ENCODE measurements at regions not wholly inside any gene's neighbourhood (a gene's known extent, or its start where the extent isn't known, plus 50 kb on each side); places are given as distances from the start of the nearest gene placed in this dataset.

DNA sequence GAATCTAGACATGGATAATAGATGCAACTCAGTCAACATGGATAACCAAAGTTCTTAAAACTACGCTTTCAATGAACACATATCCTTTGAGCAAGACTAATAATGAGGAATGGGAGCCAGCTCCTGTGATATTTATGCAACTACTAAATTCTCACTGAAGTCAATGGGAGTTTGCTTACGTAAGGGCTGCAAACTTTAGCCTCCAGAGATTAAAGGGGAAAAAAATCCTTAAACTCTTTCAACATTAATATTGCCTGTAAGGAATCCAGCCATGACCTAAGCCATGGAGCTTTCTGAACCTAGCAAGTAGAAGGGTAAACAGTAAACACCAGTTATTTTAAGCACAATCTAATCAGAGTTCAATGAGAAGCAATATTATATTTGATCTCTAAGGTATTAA, 125.2 kb upstream of the PITX2 start:
- Histone ChIP-seq H3K27ac (no peak overlapping the region), H3K4me3 (no peak overlapping the region), H3K27me3 (no peaks in the 10 kb centered on the region), H3K36me3 (no peaks in the 10 kb centered on the region), H3K9me3 (peaks cover 0 to 6% (median 0%) of the 10 kb centered on the region in 11 donors), H3K4me1 (no peaks in the 10 kb centered on the region)
- DNase-seq: no peak
- intact Hi-C loops (cut with DNase I): no loop called here
- 86% methylated on average over 2 of the region's 2 CpGs for WGBS, 2 donors
- TF ChIP-seq CTCF (IDR thresholded peaks at IDR 0.05): no peak
- no peak for ATAC-seq

DNA sequence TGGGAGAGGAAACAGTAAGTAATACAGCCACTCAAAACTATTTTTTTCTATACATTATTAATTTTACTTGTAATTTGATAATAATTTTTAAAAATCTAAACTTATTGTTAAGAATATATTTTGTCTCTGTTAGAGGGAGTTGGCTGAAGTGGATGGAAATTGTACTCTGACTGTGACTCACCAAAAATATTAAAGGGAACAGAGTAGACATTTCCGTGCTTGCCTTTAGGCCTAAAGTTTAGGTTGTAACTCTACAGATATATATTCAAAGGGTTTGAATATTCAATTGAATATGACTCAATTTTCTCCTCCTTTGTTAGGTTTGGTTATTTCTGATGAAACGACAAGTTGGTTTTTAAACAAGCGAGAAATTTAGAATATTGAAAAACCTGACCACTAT, 128.3 kb upstream of the PITX2 start:
- intact Hi-C loops (cut with DNase I): no loop called here
- DNase-seq (no peak), ATAC-seq (no peak)
- no peak overlapping the region for H3K27ac ChIP-seq
- H3K4me1 ChIP-seq: no peaks in the 10 kb centered on the region
- TF ChIP-seq CTCF (IDR thresholded peaks at IDR 0.05): no peak
- H3K9me3 ChIP-seq: peaks cover 0 to 6% (median 0%) of the 10 kb centered on the region in 11 donors
- WGBS, 2 donors: 88 to 96% methylated on average over 3 of the region's 3 CpGs
- no peaks in the 10 kb centered on the region for H3K27me3 ChIP-seq
- no peak overlapping the region for H3K4me3 ChIP-seq
- H3K36me3 ChIP-seq: no peaks in the 10 kb centered on the region

DNA sequence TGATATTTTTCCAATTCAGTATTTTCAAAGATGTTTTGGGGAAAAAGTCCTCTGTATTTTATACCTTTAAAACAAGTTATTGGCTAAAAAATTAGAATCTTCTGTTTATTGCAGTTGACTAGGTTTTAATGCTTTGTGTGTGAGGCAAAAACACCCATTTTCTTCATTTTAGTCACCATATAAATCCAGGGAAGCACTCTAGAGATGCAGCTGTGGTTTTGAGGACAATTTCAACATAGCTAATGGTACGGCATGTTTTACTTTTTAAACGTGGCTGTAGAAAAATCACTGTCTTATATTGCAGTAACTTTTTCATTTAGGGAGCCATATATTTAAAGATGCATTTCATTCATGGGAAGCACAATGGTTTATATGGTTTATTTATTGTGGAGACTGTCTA, 129.1 kb upstream of the PITX2 start:
- H3K4me1 ChIP-seq: no peaks in the 10 kb centered on the region
- no peak for DNase-seq
- intact Hi-C loops (cut with DNase I): no loop called here
- H3K36me3 ChIP-seq: no peaks in the 10 kb centered on the region
- H3K27ac ChIP-seq: no peak overlapping the region
- H3K9me3 ChIP-seq: peaks cover 0 to 6% (median 0%) of the 10 kb centered on the region in 11 donors
- H3K4me3 ChIP-seq: no peak overlapping the region
- H3K27me3 ChIP-seq: no peaks in the 10 kb centered on the region
- WGBS, 2 donors: 77 to 79% methylated on average over 2 of the region's 2 CpGs
- no peak for TF ChIP-seq CTCF (IDR thresholded peaks at IDR 0.05)
- no peak for ATAC-seq

- WGBS, 2 donors: 65 to 78% methylated on average over 3 of the region's 3 CpGs
- TF ChIP-seq CTCF (IDR thresholded peaks at IDR 0.05): no peak
- Histone ChIP-seq H3K27ac (no peak overlapping the region), H3K9me3 (peaks cover 0 to 6% (median 0%) of the 10 kb centered on the region in 11 donors), H3K4me1 (no peaks in the 10 kb centered on the region), H3K27me3 (no peaks in the 10 kb centered on the region), H3K36me3 (no peaks in the 10 kb centered on the region), H3K4me3 (no peak overlapping the region)
- intact Hi-C loops (cut with DNase I): no loop called here
- DNase-seq (no peak), ATAC-seq (no peak)
Observed at GRCh38 chr4:110753466-110753865, 130.6 kb upstream of the PITX2 start.

GRCh38 chr4:110754716-110755115, 131.8 kb upstream of the PITX2 start:
- H3K36me3 ChIP-seq: no peaks in the 10 kb centered on the region
- no peaks in the 10 kb centered on the region for H3K4me1 ChIP-seq
- ATAC-seq (no peak), DNase-seq (no peak)
- H3K4me3 ChIP-seq: no peak overlapping the region
- intact Hi-C loops (cut with DNase I): no loop called here
- no peak for TF ChIP-seq CTCF (IDR thresholded peaks at IDR 0.05)
- 77% methylated on average over 2 of the region's 2 CpGs for whole genome bisulfite sequencing, 2 donors
- no peaks in the 10 kb centered on the region for H3K27me3 ChIP-seq
- no peak overlapping the region for H3K27ac ChIP-seq
- H3K9me3 ChIP-seq: peaks cover 0 to 3% (median 0%) of the 10 kb centered on the region in 11 donors
